ENCODE measurements at regions not wholly inside any gene's neighbourhood (a gene's known extent, or its start where the extent isn't known, plus 50 kb on each side); places are given as distances from the start of the nearest gene placed in this dataset.

DNA sequence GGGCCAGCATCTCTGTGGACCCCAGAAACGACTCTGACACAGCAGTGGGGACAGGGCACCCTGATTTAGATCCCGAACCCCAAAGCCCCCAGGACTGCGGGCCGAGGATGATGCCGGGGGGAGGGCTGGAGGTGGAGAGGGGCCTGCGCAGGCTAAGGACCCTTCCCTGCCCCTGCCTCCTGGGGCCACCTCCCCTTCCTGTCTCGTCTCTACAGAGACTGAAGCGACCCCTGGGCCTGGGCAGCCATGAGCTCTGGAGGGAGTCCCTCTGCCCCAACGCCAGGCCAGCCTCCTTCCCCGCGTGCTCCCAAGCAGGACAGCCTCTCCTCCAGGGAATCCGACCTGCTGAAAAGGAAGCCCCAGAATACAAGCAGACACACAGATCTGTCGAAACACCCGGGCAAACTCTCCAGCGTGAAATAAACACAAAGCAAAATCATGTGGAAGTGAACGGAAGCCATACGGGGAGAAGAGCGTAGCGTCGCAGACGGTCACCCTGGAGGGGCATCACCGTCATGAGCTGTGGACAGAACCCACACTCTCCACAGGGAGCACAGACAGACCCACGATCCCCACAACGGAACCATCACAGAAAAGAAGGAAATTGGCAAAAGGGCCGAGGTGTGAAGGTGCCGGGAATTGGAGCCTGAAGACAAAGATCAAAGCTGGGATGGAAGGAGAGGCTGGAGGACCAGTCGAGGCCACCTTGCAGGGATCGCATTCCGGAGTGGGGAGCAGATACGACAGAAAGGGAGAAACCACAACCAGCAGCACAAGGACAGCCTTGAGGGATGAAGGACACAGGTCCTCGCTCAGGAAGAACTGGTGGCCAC is 51.0 kb upstream of the CTDP1 start:
- DNase-seq (peak in 1 of 10 donors; percentile 26), ATAC-seq (no peak)
- Mint-ChIP-seq H3K36me3 (peaks cover 0 to 3% (median 0%) of the 10 kb centered on the region in 3 donors), H3K4me3 (no peak overlapping the region), H3K4me1 (peaks cover 0 to 37% (median 5%) of the 10 kb centered on the region in 4 donors), H3K27ac (peak overlapping the region in 1 of 10 donors; percentile 34), H3K9me3 (peaks cover 0 to 5% (median 0%) of the 10 kb centered on the region in 9 donors), H3K27me3 (peaks cover 0 to 50% (median 6%) of the 10 kb centered on the region in 5 donors)
- POLR2A ChIA-PET, result no interaction called here

GRCh38 chr18:79629249-79629558 is 50.4 kb upstream of the CTDP1 start:
- Mint-ChIP-seq H3K36me3 (peaks cover 0 to 3% (median 0%) of the 10 kb centered on the region in 3 donors), H3K27ac (no peak overlapping the region), H3K27me3 (peaks cover 0 to 44% (median 3%) of the 10 kb centered on the region in 5 donors), H3K4me1 (peaks cover 0 to 33% (median 6%) of the 10 kb centered on the region in 4 donors), H3K4me3 (no peak overlapping the region), H3K9me3 (peaks cover 0 to 10% (median 0%) of the 10 kb centered on the region in 9 donors)
- DNase-seq (no peak), ATAC-seq (no peak)
- POLR2A ChIA-PET, result no interaction called here

DNA sequence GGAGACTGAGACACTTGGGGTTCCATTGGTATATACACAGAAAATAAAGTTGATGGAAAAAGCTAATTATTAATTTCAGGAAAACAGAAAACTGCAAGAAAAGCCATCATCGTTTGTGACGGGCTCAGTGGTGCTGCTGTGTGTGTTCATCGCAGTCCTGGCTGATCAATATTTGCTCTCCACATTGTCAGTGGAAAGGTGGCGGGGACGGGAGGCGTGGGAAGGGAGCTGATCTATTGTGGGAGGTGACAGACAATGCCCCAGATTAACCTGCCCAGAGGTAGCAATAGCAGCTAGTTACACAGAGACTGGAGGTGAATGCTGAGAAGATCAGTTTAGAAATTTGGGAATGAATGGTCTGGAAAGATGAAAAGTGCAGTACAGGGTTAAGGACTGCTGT is 50.0 kb upstream of the CTDP1 start:
- peaks cover 0 to 40% (median 3%) of the 10 kb centered on the region in 5 donors for H3K27me3 Mint-ChIP-seq
- peaks cover 0 to 29% (median 6%) of the 10 kb centered on the region in 4 donors for H3K4me1 Mint-ChIP-seq
- H3K27ac Mint-ChIP-seq, result no peak overlapping the region
- ATAC-seq (no peak), DNase-seq (no peak)
- POLR2A ChIA-PET, result no interaction called here
- no peak overlapping the region for H3K4me3 Mint-ChIP-seq
- H3K9me3 Mint-ChIP-seq, result peaks cover 0 to 10% (median 0%) of the 10 kb centered on the region in 9 donors
- peaks cover 0 to 3% (median 0%) of the 10 kb centered on the region in 3 donors for H3K36me3 Mint-ChIP-seq

Data from naive thymus-derived CD8-positive, alpha-beta T cell (primary cell).